Adipocyte (in vitro differentiated cells): ENCODE measurements at regions not wholly inside any gene's neighbourhood (a gene's known extent, or its start where the extent isn't known, plus 50 kb on each side); places are given as distances from the start of the nearest gene placed in this dataset.
A peak's percentile ranks its signal among the peaks of the same experiment; 100 is the strongest.
"Not testable (repeated sequence)": the region's sequence is repeated elsewhere in the genome, so short reads cannot be mapped to it uniquely, and the experiment has no call there.

Source experiments
- DNase-seq: peaks from one replicate; pipeline ENCODE4 v3.0.0-alpha.2; 2015; ENCODE audit warnings: low read depth
- H3K27me3 ChIP-seq: replicated peaks from 2 replicates; pipeline ENCODE4 v1.7.0; 2013; ENCODE audit warnings: mild to moderate bottlenecking, low read length, moderate library complexity; ENCODE audit not compliant: control insufficient read depth, insufficient read depth
- H3K36me3 ChIP-seq: 2 replicates; pipeline ENCODE4 v1.7.0; 2013; ENCODE audit warnings: low read length, mild to moderate bottlenecking, moderate library complexity; ENCODE audit not compliant: control insufficient read depth, insufficient read depth, severe bottlenecking
- H3K4me1 ChIP-seq: 2 replicates; pipeline ENCODE4 v1.7.0; 2013; ENCODE audit warnings: mild to moderate bottlenecking, low read length, moderate library complexity; ENCODE audit not compliant: control insufficient read depth, insufficient read depth
- H3K4me3 ChIP-seq: 2 replicates; pipeline ENCODE4 v1.7.0; 2013; ENCODE audit warnings: mild to moderate bottlenecking, low read length, moderate library complexity
- H3K9ac ChIP-seq: 2 replicates; pipeline ENCODE4 v1.7.0; 2013; ENCODE audit warnings: mild to moderate bottlenecking, low read length, moderate library complexity
- H3K9me3 ChIP-seq: 2 replicates; pipeline ENCODE4 v1.7.0; 2013; ENCODE audit warnings: mild to moderate bottlenecking, low read length, moderate library complexity; ENCODE audit not compliant: control insufficient read depth

DNA sequence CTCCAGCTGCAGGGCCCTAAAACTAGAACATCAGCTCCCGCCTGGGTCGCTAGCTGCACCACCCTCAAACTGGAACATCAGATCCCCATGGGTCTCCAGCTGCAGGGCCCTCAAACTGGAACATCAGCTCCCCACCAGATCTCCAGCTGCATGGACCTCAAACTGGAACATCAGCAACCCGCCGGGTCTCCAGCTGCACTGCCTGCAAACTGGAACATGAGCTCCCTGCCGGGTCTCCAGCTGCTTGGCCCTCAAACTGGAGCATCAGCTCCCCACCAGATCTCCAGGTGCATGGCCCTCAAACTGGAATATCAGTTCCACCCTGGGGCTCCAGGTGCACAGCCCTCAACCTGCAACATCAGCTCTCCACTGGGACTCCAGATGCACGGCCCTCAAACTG, 82.7 kb downstream of the TFRC start:
- not testable (repeated sequence) for H3K4me1 ChIP-seq, DNase-seq, H3K36me3 ChIP-seq, H3K4me3 ChIP-seq, H3K9me3 ChIP-seq, H3K9ac ChIP-seq
- H3K27me3 ChIP-seq, result peaks cover 37% of the 10 kb centered on the region

DNA sequence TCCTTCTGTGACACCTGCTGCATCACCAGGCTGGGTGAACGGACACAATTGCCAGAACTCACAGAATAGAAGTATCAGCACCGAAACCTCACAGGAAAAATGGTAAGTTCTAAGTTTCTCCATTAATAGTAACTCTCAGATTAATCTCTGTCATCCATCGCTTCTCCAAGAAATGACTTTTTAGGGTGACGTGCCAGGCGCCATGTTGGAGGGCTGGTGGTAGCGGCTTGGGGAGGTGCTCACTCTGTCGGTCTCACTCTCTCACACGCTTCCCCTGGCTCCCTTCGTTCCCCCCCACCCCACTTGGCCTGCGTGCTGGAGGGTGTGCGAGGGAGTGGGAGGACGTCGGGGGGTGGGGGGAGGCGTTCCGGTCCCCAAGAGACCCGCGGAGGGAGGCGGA, 85.6 kb downstream of the TFRC start:
- H3K9me3 ChIP-seq, result not testable (repeated sequence)
- peaks cover 11% of the 10 kb centered on the region for H3K27me3 ChIP-seq

DNA sequence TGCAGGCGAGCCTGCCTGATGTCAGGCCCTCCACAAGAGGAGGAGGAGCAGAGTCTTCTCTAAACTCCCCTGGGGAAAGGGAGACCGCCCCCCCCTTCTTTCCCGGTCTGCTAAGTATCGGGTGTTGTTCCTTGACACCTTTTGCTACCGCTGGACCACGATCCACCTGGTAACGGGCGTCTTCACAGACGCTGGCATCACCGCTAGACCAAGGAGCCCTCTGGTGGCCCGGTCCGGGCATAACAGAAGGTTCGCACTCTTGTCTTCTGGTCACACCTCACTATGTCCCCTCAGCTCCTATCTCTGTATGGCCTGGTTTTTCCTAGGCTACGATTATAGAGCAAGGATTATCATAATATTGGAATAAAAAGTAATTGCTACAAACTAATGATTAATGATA, 86.0 kb upstream of the TNK2 start:
- H3K27me3 ChIP-seq, H3K4me3 ChIP-seq, H3K4me1 ChIP-seq, H3K9ac ChIP-seq, H3K9me3 ChIP-seq, H3K36me3 ChIP-seq: not testable (repeated sequence)
- DNase-seq, result peak; percentile 60

More for the DNA sequence above, 85.6 kb downstream of the TFRC start:
- not testable (repeated sequence) for H3K36me3 ChIP-seq, H3K9ac ChIP-seq, H3K4me1 ChIP-seq, DNase-seq, H3K4me3 ChIP-seq

GRCh38 chr3:195993671-195994070, 85.3 kb upstream of the TNK2 start:
- not testable (repeated sequence) for H3K4me3 ChIP-seq, H3K9ac ChIP-seq, H3K36me3 ChIP-seq, H3K9me3 ChIP-seq, H3K4me1 ChIP-seq, H3K27me3 ChIP-seq, DNase-seq

GRCh38 chr3:195992956-195993595, 84.7 kb upstream of the TNK2 start:
- not testable (repeated sequence) for H3K4me1 ChIP-seq

GRCh38 chr3:195991986-195992385, 83.6 kb upstream of the TNK2 start:
- H3K4me3 ChIP-seq, H3K36me3 ChIP-seq, H3K9me3 ChIP-seq, H3K9ac ChIP-seq, H3K4me1 ChIP-seq, DNase-seq, H3K27me3 ChIP-seq: not testable (repeated sequence)

More at GRCh38 chr3:195992956-195993595, 84.7 kb upstream of the TNK2 start:
- H3K9ac ChIP-seq, H3K36me3 ChIP-seq, H3K4me3 ChIP-seq, H3K27me3 ChIP-seq, DNase-seq, H3K9me3 ChIP-seq: not testable (repeated sequence)

DNA sequence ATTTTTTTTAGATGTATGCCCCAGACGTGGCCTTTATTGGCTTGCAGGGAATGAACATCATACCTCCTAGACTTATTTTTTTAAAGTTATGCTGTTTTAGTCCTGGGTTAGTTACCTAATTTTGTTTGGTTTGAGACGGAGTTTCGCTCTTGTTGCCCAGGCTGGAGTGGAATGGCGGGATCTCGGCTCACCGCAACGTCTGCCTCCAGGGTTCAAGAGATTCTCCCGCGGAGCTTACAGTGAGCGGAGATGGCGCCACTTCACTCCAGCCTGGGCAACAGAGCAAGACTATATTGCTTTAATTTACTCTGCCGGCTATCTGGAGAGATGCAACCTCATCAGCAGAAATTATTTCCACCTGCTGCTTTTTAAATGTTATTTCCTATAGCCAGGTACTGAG, 82.9 kb upstream of the TNK2 start:
- not testable (repeated sequence) for DNase-seq, H3K27me3 ChIP-seq, H3K9me3 ChIP-seq, H3K4me1 ChIP-seq, H3K9ac ChIP-seq, H3K36me3 ChIP-seq, H3K4me3 ChIP-seq

GRCh38 chr3:195990841-195991174, 82.5 kb upstream of the TNK2 start:
- not testable (repeated sequence) for H3K36me3 ChIP-seq, DNase-seq, H3K4me1 ChIP-seq, H3K27me3 ChIP-seq, H3K9me3 ChIP-seq
- Histone ChIP-seq H3K9ac (peak overlapping the region; percentile 89), H3K4me3 (peak overlapping the region; percentile 84)

GRCh38 chr3:195989921-195990840, 81.8 kb upstream of the TNK2 start:
- H3K36me3 ChIP-seq, H3K27me3 ChIP-seq, H3K4me1 ChIP-seq, H3K9me3 ChIP-seq: not testable (repeated sequence)
- H3K4me3 ChIP-seq, result peak overlapping the region; percentile 84
- peak overlapping the region; percentile 89 for H3K9ac ChIP-seq
- peak; percentile 97 for DNase-seq

GRCh38 chr3:195989197-195989920, 81.0 kb upstream of the TNK2 start:
- DNase-seq, result peak; percentile 65
- not testable (repeated sequence) for H3K9me3 ChIP-seq

GRCh38 chr3:195988764-195989163, 80.4 kb upstream of the TNK2 start:
- H3K4me1 ChIP-seq, H3K9ac ChIP-seq, H3K36me3 ChIP-seq, H3K27me3 ChIP-seq, DNase-seq, H3K9me3 ChIP-seq: not testable (repeated sequence)
- H3K4me3 ChIP-seq, result peak overlapping the region; percentile 59

More at GRCh38 chr3:195989197-195989920, 81.0 kb upstream of the TNK2 start:
- Histone ChIP-seq H3K9ac (peak overlapping the region; percentile 89), H3K4me3 (peak overlapping the region; percentile 84)
- H3K36me3 ChIP-seq, H3K4me1 ChIP-seq, H3K27me3 ChIP-seq: not testable (repeated sequence)
